ENCODE measurements at regions not wholly inside any gene's neighbourhood (a gene's known extent, or its start where the extent isn't known, plus 50 kb on each side); places are given as distances from the start of the nearest gene placed in this dataset.

GRCh38 chr2:237262838-237263771 lies 150.9 kb downstream of the COL6A3 start:
- TF ChIP-seq, protein P1, sequence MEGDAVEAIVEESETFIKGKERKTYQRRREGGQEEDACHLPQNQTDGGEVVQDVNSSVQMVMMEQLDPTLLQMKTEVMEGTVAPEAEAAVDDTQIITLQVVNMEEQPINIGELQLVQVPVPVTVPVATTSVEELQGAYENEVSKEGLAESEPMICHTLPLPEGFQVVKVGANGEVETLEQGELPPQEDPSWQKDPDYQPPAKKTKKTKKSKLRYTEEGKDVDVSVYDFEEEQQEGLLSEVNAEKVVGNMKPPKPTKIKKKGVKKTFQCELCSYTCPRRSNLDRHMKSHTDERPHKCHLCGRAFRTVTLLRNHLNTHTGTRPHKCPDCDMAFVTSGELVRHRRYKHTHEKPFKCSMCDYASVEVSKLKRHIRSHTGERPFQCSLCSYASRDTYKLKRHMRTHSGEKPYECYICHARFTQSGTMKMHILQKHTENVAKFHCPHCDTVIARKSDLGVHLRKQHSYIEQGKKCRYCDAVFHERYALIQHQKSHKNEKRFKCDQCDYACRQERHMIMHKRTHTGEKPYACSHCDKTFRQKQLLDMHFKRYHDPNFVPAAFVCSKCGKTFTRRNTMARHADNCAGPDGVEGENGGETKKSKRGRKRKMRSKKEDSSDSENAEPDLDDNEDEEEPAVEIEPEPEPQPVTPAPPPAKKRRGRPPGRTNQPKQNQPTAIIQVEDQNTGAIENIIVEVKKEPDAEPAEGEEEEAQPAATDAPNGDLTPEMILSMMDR (conservative IDR thresholded peaks at IDR 0.05) = no peak
- TF ChIP-seq EZH2 (IDR thresholded peaks at IDR 0.05; ENCODE audit: low read depth) = no peak
